Neural cell (in vitro differentiated cells): ENCODE measurements at regions not wholly inside any gene's neighbourhood (a gene's known extent, or its start where the extent isn't known, plus 50 kb on each side); places are given as distances from the start of the nearest gene placed in this dataset.

Source experiments
- CTCF ChIP-seq: fragments of 450-650 bp; IDR thresholded peaks from 2 replicates; pipeline ENCODE4 v1.5.1; 2014; ENCODE audit warnings: antibody characterized with exemption, mild to moderate bottlenecking, moderate library complexity; ENCODE audit not compliant: poor library complexity, severe bottlenecking
- EP300 ChIP-seq: fragments of 450-650 bp; conservative IDR thresholded peaks from 2 replicates; pipeline ENCODE4 v1.6.1; 2014; ENCODE audit warnings: antibody characterized with exemption, mild to moderate bottlenecking, moderate library complexity; ENCODE audit not compliant: poor library complexity, severe bottlenecking
- EZH2 ChIP-seq: fragments of 200-600, 300-800 bp; shearing (Covaris generic), sonication (generic); IDR thresholded peaks from 2 replicates; pipeline ENCODE4 v1.6.1; 2014; ENCODE audit warnings: antibody characterized with exemption, low read length, borderline replicate concordance, mild to moderate bottlenecking; ENCODE audit not compliant: insufficient read depth, poor library complexity, severe bottlenecking
- POLR2AphosphoS5 ChIP-seq: IDR thresholded peaks from 2 replicates; pipeline ENCODE4 v1.6.1; 2012
- RAD21 ChIP-seq: fragments of 450-650 bp; conservative IDR thresholded peaks from 2 replicates; pipeline ENCODE4 v1.6.1; 2014; ENCODE audit warnings: antibody characterized with exemption, mild to moderate bottlenecking, moderate library complexity
- SMC3 ChIP-seq: fragments of 450-650 bp; conservative IDR thresholded peaks from 2 replicates; pipeline ENCODE4 v1.6.1; 2014; ENCODE audit warnings: antibody characterized with exemption, mild to moderate bottlenecking, moderate library complexity; ENCODE audit not compliant: poor library complexity

DNA sequence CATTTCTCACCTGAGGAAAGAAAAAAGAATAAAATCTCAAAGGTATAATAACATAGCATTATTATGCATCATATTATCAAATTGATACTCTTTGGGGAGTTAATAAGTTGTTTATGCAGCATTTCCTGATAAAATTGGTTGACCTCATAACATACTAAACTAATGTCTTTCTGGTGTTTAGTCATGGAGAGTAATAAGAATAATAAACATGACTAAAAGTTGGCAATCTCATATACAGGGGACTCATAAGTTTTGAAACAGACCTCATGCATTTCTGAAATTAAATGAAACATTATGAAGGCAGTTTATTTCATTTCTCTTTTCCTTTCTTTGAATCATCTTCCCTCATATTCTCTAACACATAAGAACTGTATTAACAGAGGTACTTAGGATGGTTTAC, 60.5 kb upstream of the PRDM1 start:
- no peak for TF ChIP-seq CTCF
- no peak for TF ChIP-seq SMC3
- no peak for TF ChIP-seq EP300
- TF ChIP-seq RAD21: no peak
- TF ChIP-seq POLR2AphosphoS5: no peak
- no peak for TF ChIP-seq EZH2
